HG02852 (cell line): ENCODE measurements at regions not wholly inside any gene's neighbourhood (a gene's known extent, or its start where the extent isn't known, plus 50 kb on each side); places are given as distances from the start of the nearest gene placed in this dataset.
A peak's percentile ranks its signal among the peaks of the same experiment; 100 is the strongest.

Source experiments
- ATAC-seq: cut with Tn5 transposase; IDR thresholded peaks from one replicate; pipeline ENCODE4 v1.9.1; 2021; ENCODE audit warnings: mild to moderate bottlenecking, moderate library complexity; ENCODE audit not compliant: unreplicated experiment

GRCh38 chr18:61989138-61989537, 96.3 kb upstream of the RNF152 start:
- no peak for ATAC-seq

- ATAC-seq, result no peak
Observed at GRCh38 chr18:61988100-61988499, 95.3 kb upstream of the RNF152 start.

GRCh38 chr18:61985681-61986080, 92.9 kb upstream of the RNF152 start:
- no peak for ATAC-seq

GRCh38 chr18:61984349-61984748, 91.5 kb upstream of the RNF152 start:
- no peak for ATAC-seq

GRCh38 chr18:61982475-61982874, 89.7 kb upstream of the RNF152 start:
- ATAC-seq, result no peak

GRCh38 chr18:61980355-61980754, 87.5 kb upstream of the RNF152 start:
- ATAC-seq, result no peak

GRCh38 chr18:61975526-61976326, 82.9 kb upstream of the RNF152 start:
- ATAC-seq, result peak; percentile 55

- no peak for ATAC-seq
Observed at GRCh38 chr18:61973273-61974115, 80.7 kb upstream of the RNF152 start.

GRCh38 chr18:61972389-61973264, 79.8 kb upstream of the RNF152 start:
- peak; percentile 81 for ATAC-seq

GRCh38 chr18:61967252-61967891, 74.6 kb upstream of the RNF152 start:
- ATAC-seq, result no peak

GRCh38 chr18:61965311-61965710, 72.5 kb upstream of the RNF152 start:
- no peak for ATAC-seq

- ATAC-seq, result no peak
Observed at GRCh38 chr18:61964616-61965015, 71.8 kb upstream of the RNF152 start.

GRCh38 chr18:61963705-61964104, 70.9 kb upstream of the RNF152 start:
- ATAC-seq, result no peak

- no peak for ATAC-seq
Observed at GRCh38 chr18:61957801-61958516, 65.2 kb upstream of the RNF152 start.

GRCh38 chr18:61955644-61956043, 62.8 kb upstream of the RNF152 start:
- peak; percentile 34 for ATAC-seq

- ATAC-seq, result no peak
Observed at GRCh38 chr18:61954096-61954746, 61.4 kb upstream of the RNF152 start.

- no peak for ATAC-seq
Observed at GRCh38 chr18:61953641-61954040, 60.8 kb upstream of the RNF152 start.

GRCh38 chr18:61953161-61953560, 60.4 kb upstream of the RNF152 start:
- no peak for ATAC-seq

- no peak for ATAC-seq
Observed at GRCh38 chr18:61951396-61951795, 58.6 kb upstream of the RNF152 start.
